ENCODE measurements at regions not wholly inside any gene's neighbourhood (a gene's known extent, or its start where the extent isn't known, plus 50 kb on each side); places are given as distances from the start of the nearest gene placed in this dataset.
"Not testable (repeated sequence)": the region's sequence is repeated elsewhere in the genome, so short reads cannot be mapped to it uniquely, and the experiment has no call there.

DNA sequence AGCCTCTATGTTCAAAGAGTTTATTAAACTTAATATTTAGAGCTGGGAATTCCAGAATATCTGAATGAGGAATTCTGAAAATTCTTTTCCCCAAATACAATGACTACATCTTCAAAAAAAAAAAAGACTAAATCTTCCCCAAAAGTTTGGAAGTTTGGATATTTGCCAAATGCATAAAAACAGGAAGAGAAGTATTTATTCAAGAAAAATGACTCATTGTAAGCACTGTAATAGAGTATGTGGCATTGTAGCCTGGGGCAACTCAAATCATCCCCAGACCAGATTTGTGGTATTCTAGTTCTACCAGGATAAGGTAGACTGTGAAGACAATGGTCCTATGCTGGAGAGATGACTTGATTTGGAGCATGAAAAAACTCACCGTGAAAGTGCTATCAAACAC lies 78.5 kb upstream of the PDHA2 start:
- H3K9me3 ChIP-seq: no peaks in the 10 kb centered on the region
- no peaks in the 10 kb centered on the region for H3K4me1 ChIP-seq (replicated peaks)
- H3K27ac ChIP-seq: no peak overlapping the region
- H3K27me3 ChIP-seq (replicated peaks; ENCODE audit: insufficient read depth): no peaks in the 10 kb centered on the region
- no peak for DNase-seq (ENCODE audit: low spot score)
- no peaks in the 10 kb centered on the region for H3K36me3 ChIP-seq
- WGBS: 63% methylated on average over 1 of the region's 1 CpG
- intact Hi-C loops (cut with DNase I): no loop called here
- TF ChIP-seq POLR2AphosphoS5 (IDR thresholded peaks at IDR 0.05): no peak
- no peak for TF ChIP-seq POLR2A (IDR thresholded peaks at IDR 0.05)
- TF ChIP-seq, protein P1, sequence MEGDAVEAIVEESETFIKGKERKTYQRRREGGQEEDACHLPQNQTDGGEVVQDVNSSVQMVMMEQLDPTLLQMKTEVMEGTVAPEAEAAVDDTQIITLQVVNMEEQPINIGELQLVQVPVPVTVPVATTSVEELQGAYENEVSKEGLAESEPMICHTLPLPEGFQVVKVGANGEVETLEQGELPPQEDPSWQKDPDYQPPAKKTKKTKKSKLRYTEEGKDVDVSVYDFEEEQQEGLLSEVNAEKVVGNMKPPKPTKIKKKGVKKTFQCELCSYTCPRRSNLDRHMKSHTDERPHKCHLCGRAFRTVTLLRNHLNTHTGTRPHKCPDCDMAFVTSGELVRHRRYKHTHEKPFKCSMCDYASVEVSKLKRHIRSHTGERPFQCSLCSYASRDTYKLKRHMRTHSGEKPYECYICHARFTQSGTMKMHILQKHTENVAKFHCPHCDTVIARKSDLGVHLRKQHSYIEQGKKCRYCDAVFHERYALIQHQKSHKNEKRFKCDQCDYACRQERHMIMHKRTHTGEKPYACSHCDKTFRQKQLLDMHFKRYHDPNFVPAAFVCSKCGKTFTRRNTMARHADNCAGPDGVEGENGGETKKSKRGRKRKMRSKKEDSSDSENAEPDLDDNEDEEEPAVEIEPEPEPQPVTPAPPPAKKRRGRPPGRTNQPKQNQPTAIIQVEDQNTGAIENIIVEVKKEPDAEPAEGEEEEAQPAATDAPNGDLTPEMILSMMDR (IDR thresholded peaks at IDR 0.05): no peak
- H3K4me3 ChIP-seq: no peak overlapping the region

DNA sequence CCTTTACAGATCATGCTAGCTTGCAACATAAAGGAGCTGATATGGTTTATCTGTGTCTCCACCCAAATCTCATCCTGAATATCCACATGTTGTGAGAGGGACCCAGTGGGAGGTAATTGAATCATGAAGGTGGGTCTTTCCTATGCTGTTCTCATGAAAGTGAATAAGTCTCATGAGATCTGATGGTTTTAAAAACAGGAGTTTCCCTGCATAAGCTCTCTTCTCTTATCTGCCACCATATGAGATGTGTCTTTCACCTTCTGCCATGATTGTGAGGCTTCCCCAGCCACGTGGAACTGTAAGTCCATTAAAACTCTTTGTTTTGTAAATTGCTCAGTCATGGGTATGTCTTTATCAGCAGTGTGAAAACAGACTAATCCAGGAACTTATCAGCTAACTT lies 79.2 kb upstream of the PDHA2 start:
- H3K4me3 ChIP-seq; intact Hi-C loops (cut with DNase I); H3K4me1 ChIP-seq (replicated peaks); H3K36me3 ChIP-seq; H3K27me3 ChIP-seq (replicated peaks; ENCODE audit: insufficient read depth); H3K9me3 ChIP-seq; H3K27ac ChIP-seq; DNase-seq (ENCODE audit: low spot score): not testable (repeated sequence)
- 8% methylated on average over 1 of the region's 1 CpG for WGBS

DNA sequence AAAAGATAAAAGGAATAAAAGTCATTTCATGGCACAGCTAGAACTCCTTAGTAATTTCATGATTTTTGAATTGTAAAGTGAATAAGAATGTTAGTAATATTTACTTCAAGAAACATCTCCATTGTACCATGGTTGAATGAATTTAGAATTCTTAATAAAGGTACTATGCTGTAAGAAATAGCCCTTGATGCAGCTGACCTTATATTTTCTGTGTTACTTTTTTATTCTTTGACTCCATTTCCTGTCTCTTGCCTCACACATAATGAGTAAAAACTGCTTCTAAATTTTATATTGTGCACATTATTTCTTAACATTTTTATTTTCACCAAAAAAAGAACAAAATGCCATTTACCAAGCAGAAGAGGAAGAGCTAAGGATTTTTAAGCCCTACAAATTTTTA lies 81.9 kb upstream of the PDHA2 start:
- intact Hi-C loops (cut with DNase I): no loop called here
- Histone ChIP-seq H3K27me3 (replicated peaks; ENCODE audit: insufficient read depth) (no peaks in the 10 kb centered on the region), H3K4me1 (replicated peaks) (no peaks in the 10 kb centered on the region), H3K36me3 (no peaks in the 10 kb centered on the region), H3K9me3 (no peaks in the 10 kb centered on the region), H3K4me3 (no peak overlapping the region), H3K27ac (no peak overlapping the region)
- no peak for DNase-seq (ENCODE audit: low spot score)
- TF ChIP-seq, protein P1 (IDR thresholded peaks at IDR 0.05): no peak
- TF ChIP-seq POLR2AphosphoS5 (IDR thresholded peaks at IDR 0.05) (no peak), POLR2A (IDR thresholded peaks at IDR 0.05) (no peak)

DNA sequence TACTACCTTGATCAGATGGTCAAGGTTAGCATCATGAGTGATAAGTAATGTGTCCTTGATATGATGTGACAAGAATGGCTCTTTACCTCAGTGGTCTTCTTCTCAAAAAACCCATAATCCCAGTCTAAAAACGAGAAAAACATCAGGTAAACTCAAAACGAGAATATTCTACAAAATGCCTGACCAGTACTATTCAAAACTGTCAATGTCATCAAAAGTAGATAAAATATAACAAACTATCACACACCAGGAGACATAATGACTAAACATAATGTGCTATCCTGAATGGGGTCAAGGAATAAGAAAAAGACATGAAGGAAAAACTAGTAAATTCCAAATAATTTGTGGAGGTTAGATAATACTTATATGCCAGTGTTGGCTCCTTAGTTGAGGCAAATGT lies 85.2 kb upstream of the PDHA2 start:
- intact Hi-C loops (cut with DNase I): no loop called here
- 78% methylated on average over 2 of the region's 2 CpGs for WGBS

DNA sequence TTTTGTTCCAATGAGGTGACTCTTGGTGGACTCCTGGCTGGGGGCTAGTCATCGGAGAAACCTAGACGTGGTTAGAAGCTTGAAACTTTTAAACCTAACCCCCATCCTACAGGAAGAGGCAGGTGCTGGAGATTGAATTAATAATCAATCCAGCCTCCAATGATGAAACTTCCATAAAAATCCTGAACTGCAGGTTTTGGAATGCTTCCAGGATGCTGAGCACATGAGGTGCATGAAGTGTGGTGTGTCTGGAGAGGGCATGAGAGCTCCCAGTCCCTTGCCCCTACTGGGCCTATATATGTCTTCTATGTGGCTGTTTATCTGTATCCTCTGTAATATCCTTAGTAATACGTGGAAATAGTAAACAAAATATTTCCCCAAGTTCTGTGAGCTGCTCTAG lies 90.7 kb upstream of the PDHA2 start:
- H3K36me3 ChIP-seq: no peaks in the 10 kb centered on the region
- no peaks in the 10 kb centered on the region for H3K4me1 ChIP-seq (replicated peaks)
- DNase-seq (ENCODE audit: low spot score): no peak
- intact Hi-C loops (cut with DNase I): no loop called here
- 80% methylated on average over 3 of the region's 3 CpGs for WGBS
- TF ChIP-seq POLR2AphosphoS5 (IDR thresholded peaks at IDR 0.05) (no peak), POLR2A (IDR thresholded peaks at IDR 0.05) (no peak)
- TF ChIP-seq, protein P1 (IDR thresholded peaks at IDR 0.05): no peak
- no peak overlapping the region for H3K4me3 ChIP-seq
- no peaks in the 10 kb centered on the region for H3K9me3 ChIP-seq
- H3K27ac ChIP-seq: no peak overlapping the region
- H3K27me3 ChIP-seq (replicated peaks; ENCODE audit: insufficient read depth): no peaks in the 10 kb centered on the region

More for the DNA sequence above, 85.2 kb upstream of the PDHA2 start:
- Histone ChIP-seq H3K36me3 (no peaks in the 10 kb centered on the region), H3K9me3 (no peaks in the 10 kb centered on the region), H3K4me1 (replicated peaks) (no peaks in the 10 kb centered on the region), H3K27me3 (replicated peaks; ENCODE audit: insufficient read depth) (no peaks in the 10 kb centered on the region), H3K27ac (no peak overlapping the region), H3K4me3 (no peak overlapping the region)
- DNase-seq (ENCODE audit: low spot score): no peak
- TF ChIP-seq POLR2AphosphoS5 (IDR thresholded peaks at IDR 0.05) (no peak), POLR2A (IDR thresholded peaks at IDR 0.05) (no peak)
- TF ChIP-seq, protein P1 (IDR thresholded peaks at IDR 0.05): no peak
